ENCODE measurements at regions not wholly inside any gene's neighbourhood (a gene's known extent, or its start where the extent isn't known, plus 50 kb on each side); places are given as distances from the start of the nearest gene placed in this dataset.
"Not testable (repeated sequence)": the region's sequence is repeated elsewhere in the genome, so short reads cannot be mapped to it uniquely, and the experiment has no call there.

- peaks cover 15% of the 10 kb centered on the region; the same call in 1 of the 2 replicates for H3K4me1 ChIP-seq (replicated peaks)
- H3K27me3 ChIP-seq (replicated peaks) = no peaks in the 10 kb centered on the region
- no peak overlapping the region for H3K27ac ChIP-seq
- no peaks in the 10 kb centered on the region for H3K36me3 ChIP-seq
- no peaks in the 10 kb centered on the region for H3K9me3 ChIP-seq (replicated peaks)
- no peak overlapping the region for H3K4me3 ChIP-seq
- DNase-seq (ENCODE audit: low read depth in 1 of 2, low spot score in 2 of 2) = no peak
Measured at GRCh38 chr4:110867251-110867960, 244.5 kb upstream of the PITX2 start.

GRCh38 chr4:110867981-110868720 lies 245.3 kb upstream of the PITX2 start:
- Histone ChIP-seq H3K4me1 (replicated peaks) (peaks cover 15% of the 10 kb centered on the region; the same call in 1 of the 2 replicates), H3K9me3 (replicated peaks) (no peaks in the 10 kb centered on the region), H3K36me3 (no peaks in the 10 kb centered on the region), H3K4me3 (no peak overlapping the region), H3K27me3 (replicated peaks) (no peaks in the 10 kb centered on the region), H3K27ac (no peak overlapping the region)
- DNase-seq (ENCODE audit: low read depth in 1 of 2, low spot score in 2 of 2) = no peak

- Histone ChIP-seq H3K27me3 (replicated peaks) (no peaks in the 10 kb centered on the region), H3K9me3 (replicated peaks) (no peaks in the 10 kb centered on the region), H3K4me1 (replicated peaks) (peaks cover 15% of the 10 kb centered on the region; the same call in 1 of the 2 replicates), H3K4me3 (no peak overlapping the region), H3K36me3 (no peaks in the 10 kb centered on the region), H3K27ac (no peak overlapping the region)
- DNase-seq (ENCODE audit: low read depth in 1 of 2, low spot score in 2 of 2) = no peak
Measured at GRCh38 chr4:110869114-110869513, 246.2 kb upstream of the PITX2 start.

- no peaks in the 10 kb centered on the region for H3K36me3 ChIP-seq
- H3K27ac ChIP-seq = no peak overlapping the region
- DNase-seq (ENCODE audit: low read depth in 1 of 2, low spot score in 2 of 2) = no peak
Measured at GRCh38 chr4:110869862-110870572, 247.1 kb upstream of the PITX2 start.

GRCh38 chr4:110876214-110876613 lies 253.3 kb upstream of the PITX2 start:
- H3K36me3 ChIP-seq; H3K4me1 ChIP-seq (replicated peaks); H3K9me3 ChIP-seq (replicated peaks); H3K4me3 ChIP-seq; H3K27ac ChIP-seq; H3K27me3 ChIP-seq (replicated peaks); DNase-seq (ENCODE audit: low read depth in 1 of 2, low spot score in 2 of 2): not testable (repeated sequence)

More at GRCh38 chr4:110869862-110870572, 247.1 kb upstream of the PITX2 start:
- Histone ChIP-seq H3K27me3 (replicated peaks) (no peaks in the 10 kb centered on the region), H3K9me3 (replicated peaks) (no peaks in the 10 kb centered on the region), H3K4me1 (replicated peaks) (peaks cover 15% of the 10 kb centered on the region; the same call in 1 of the 2 replicates), H3K4me3 (no peak overlapping the region)

- Histone ChIP-seq H3K4me1 (replicated peaks) (no peaks in the 10 kb centered on the region), H3K9me3 (replicated peaks) (no peaks in the 10 kb centered on the region), H3K36me3 (no peaks in the 10 kb centered on the region), H3K27me3 (replicated peaks) (no peaks in the 10 kb centered on the region), H3K4me3 (no peak overlapping the region), H3K27ac (no peak overlapping the region)
- DNase-seq (ENCODE audit: low read depth in 1 of 2, low spot score in 2 of 2) = no peak
Measured at GRCh38 chr4:110876866-110877265, 254.0 kb upstream of the PITX2 start.

- H3K36me3 ChIP-seq = no peaks in the 10 kb centered on the region
- no peak overlapping the region for H3K4me3 ChIP-seq
Measured at GRCh38 chr4:110877778-110878370, 255.0 kb upstream of the PITX2 start.

GRCh38 chr4:110878413-110878812 lies 255.5 kb upstream of the PITX2 start:
- no peak overlapping the region for H3K4me3 ChIP-seq
- DNase-seq (ENCODE audit: low read depth in 1 of 2, low spot score in 2 of 2) = no peak
- no peaks in the 10 kb centered on the region for H3K9me3 ChIP-seq (replicated peaks)
- no peaks in the 10 kb centered on the region for H3K36me3 ChIP-seq
- H3K27ac ChIP-seq = no peak overlapping the region
- no peaks in the 10 kb centered on the region for H3K4me1 ChIP-seq (replicated peaks)
- no peaks in the 10 kb centered on the region for H3K27me3 ChIP-seq (replicated peaks)

More at GRCh38 chr4:110877778-110878370, 255.0 kb upstream of the PITX2 start:
- no peak for DNase-seq (ENCODE audit: low read depth in 1 of 2, low spot score in 2 of 2)
- Histone ChIP-seq H3K4me1 (replicated peaks) (no peaks in the 10 kb centered on the region), H3K9me3 (replicated peaks) (no peaks in the 10 kb centered on the region), H3K27ac (no peak overlapping the region), H3K27me3 (replicated peaks) (no peaks in the 10 kb centered on the region)

GRCh38 chr4:110878956-110879355 lies 256.1 kb upstream of the PITX2 start:
- H3K4me3 ChIP-seq = no peak overlapping the region
- H3K27ac ChIP-seq = no peak overlapping the region
- no peaks in the 10 kb centered on the region for H3K4me1 ChIP-seq (replicated peaks)
- no peak for DNase-seq (ENCODE audit: low read depth in 1 of 2, low spot score in 2 of 2)
- H3K9me3 ChIP-seq (replicated peaks) = no peaks in the 10 kb centered on the region
- no peaks in the 10 kb centered on the region for H3K27me3 ChIP-seq (replicated peaks)
- no peaks in the 10 kb centered on the region for H3K36me3 ChIP-seq

GRCh38 chr4:110886270-110886669 lies 263.4 kb upstream of the PITX2 start:
- no peaks in the 10 kb centered on the region for H3K4me1 ChIP-seq (replicated peaks)
- no peak overlapping the region for H3K27ac ChIP-seq
- no peak for DNase-seq (ENCODE audit: low read depth in 1 of 2, low spot score in 2 of 2)
- no peaks in the 10 kb centered on the region for H3K36me3 ChIP-seq
- H3K4me3 ChIP-seq = no peak overlapping the region
- no peaks in the 10 kb centered on the region for H3K27me3 ChIP-seq (replicated peaks)
- no peaks in the 10 kb centered on the region for H3K9me3 ChIP-seq (replicated peaks)

- H3K27me3 ChIP-seq (replicated peaks) = no peaks in the 10 kb centered on the region
- no peak overlapping the region for H3K27ac ChIP-seq
- DNase-seq (ENCODE audit: low read depth in 1 of 2, low spot score in 2 of 2) = no peak
- no peaks in the 10 kb centered on the region for H3K9me3 ChIP-seq (replicated peaks)
- H3K4me1 ChIP-seq (replicated peaks) = no peaks in the 10 kb centered on the region
- no peak overlapping the region for H3K4me3 ChIP-seq
- no peaks in the 10 kb centered on the region for H3K36me3 ChIP-seq
Measured at GRCh38 chr4:110886856-110887255, 264.0 kb upstream of the PITX2 start.

GRCh38 chr4:110897784-110898183 lies 274.9 kb upstream of the PITX2 start:
- H3K27me3 ChIP-seq (replicated peaks) = no peaks in the 10 kb centered on the region
- no peaks in the 10 kb centered on the region for H3K36me3 ChIP-seq
- H3K27ac ChIP-seq = no peak overlapping the region
- no peak overlapping the region for H3K4me3 ChIP-seq
- no peak for DNase-seq (ENCODE audit: low read depth in 1 of 2, low spot score in 2 of 2)
- no peaks in the 10 kb centered on the region for H3K9me3 ChIP-seq (replicated peaks)
- H3K4me1 ChIP-seq (replicated peaks) = peaks cover 8% of the 10 kb centered on the region

- H3K4me1 ChIP-seq (replicated peaks) = peaks cover 8% of the 10 kb centered on the region
- H3K27me3 ChIP-seq (replicated peaks) = no peaks in the 10 kb centered on the region
- no peaks in the 10 kb centered on the region for H3K9me3 ChIP-seq (replicated peaks)
- no peak for DNase-seq (ENCODE audit: low read depth in 1 of 2, low spot score in 2 of 2)
- H3K27ac ChIP-seq = no peak overlapping the region
- no peak overlapping the region for H3K4me3 ChIP-seq
- no peaks in the 10 kb centered on the region for H3K36me3 ChIP-seq
Measured at GRCh38 chr4:110898290-110898689, 275.4 kb upstream of the PITX2 start.
